H9 (cell line): ENCODE measurements at regions not wholly inside any gene's neighbourhood (a gene's known extent, or its start where the extent isn't known, plus 50 kb on each side); places are given as distances from the start of the nearest gene placed in this dataset.

ENCODE experiments used
- DNase-seq: peaks from one replicate; pipeline ENCODE4 v3.0.0-alpha.2; 2017
- H2AFZ ChIP-seq: one replicate; pipeline ENCODE4 v1.6.1; 2013; ENCODE audit warnings: mild to moderate bottlenecking, low read length, control low read depth, moderate library complexity
- H2AK5ac ChIP-seq: 2 replicates; pipeline ENCODE4 v1.6.1; 2013; ENCODE audit warnings: low read length, control low read depth, mixed read lengths; ENCODE audit not compliant: insufficient read length
- H2BK120ac ChIP-seq: one replicate; pipeline ENCODE4 v1.6.1; 2013; ENCODE audit warnings: low read depth, mild to moderate bottlenecking, low read length, control low read depth, inconsistent platforms; ENCODE audit not compliant: poor library complexity, severe bottlenecking
- H2BK12ac ChIP-seq: 2 replicates; pipeline ENCODE4 v1.6.1; 2013; ENCODE audit warnings: low read length, control low read depth, mixed read lengths, low read depth; ENCODE audit not compliant: insufficient read length
- H2BK15ac ChIP-seq: 2 replicates; pipeline ENCODE4 v1.6.1; 2013; ENCODE audit warnings: low read depth, low read length, control low read depth
- H2BK20ac ChIP-seq: one replicate; pipeline ENCODE4 v1.6.1; 2013; ENCODE audit warnings: low read depth, mild to moderate bottlenecking, low read length, control low read depth, inconsistent platforms; ENCODE audit not compliant: poor library complexity, severe bottlenecking
- H2BK5ac ChIP-seq: 2 replicates; pipeline ENCODE4 v1.6.1; 2013; ENCODE audit warnings: low read length, control low read depth, mixed read lengths; ENCODE audit not compliant: insufficient read length
- H3K14ac ChIP-seq: 2 replicates; pipeline ENCODE4 v1.6.1; 2013; ENCODE audit warnings: low read length, control low read depth; ENCODE audit not compliant: insufficient read depth
- H3K18ac ChIP-seq: 2 replicates; pipeline ENCODE4 v1.6.1; 2013; ENCODE audit warnings: low read depth, mild to moderate bottlenecking, mixed read lengths, low read length, control low read depth; ENCODE audit not compliant: insufficient read length
- H3K23ac ChIP-seq: 2 replicates; pipeline ENCODE4 v1.6.1; 2013; ENCODE audit warnings: low read length, control low read depth, mixed read lengths, low read depth; ENCODE audit not compliant: insufficient read length
- H3K23me2 ChIP-seq: 2 replicates; pipeline ENCODE4 v1.6.1; 2013; ENCODE audit warnings: low read depth, mild to moderate bottlenecking, mixed read lengths, low read length, control low read depth; ENCODE audit not compliant: insufficient read length, poor library complexity, severe bottlenecking
- H3K27ac ChIP-seq: 2 replicates; pipeline ENCODE4 v1.5.1; 2013; ENCODE audit warnings: low read length, control low read depth, mixed read lengths, low read depth; ENCODE audit not compliant: insufficient read length
- H3K27me3 ChIP-seq: 2 replicates; pipeline ENCODE4 v1.6.1; 2013; ENCODE audit warnings: low read length, control low read depth, inconsistent platforms; ENCODE audit not compliant: insufficient read depth
- H3K4ac ChIP-seq: 2 replicates; pipeline ENCODE4 v1.6.1; 2013; ENCODE audit warnings: low read depth, mild to moderate bottlenecking, control low read depth, inconsistent platforms, low read length, moderate library complexity
- H3K4me1 ChIP-seq: 2 replicates; pipeline ENCODE4 v1.6.1; 2013; ENCODE audit warnings: low read length, control low read depth, inconsistent platforms; ENCODE audit not compliant: insufficient read depth
- H3K4me2 ChIP-seq: 2 replicates; pipeline ENCODE4 v1.6.1; 2013; ENCODE audit warnings: low read length, control low read depth, mixed read lengths; ENCODE audit not compliant: insufficient read length, insufficient read depth
- H3K56ac ChIP-seq: 2 replicates; pipeline ENCODE4 v1.6.1; 2013; ENCODE audit warnings: low read depth, mild to moderate bottlenecking, mixed read lengths, low read length, control low read depth; ENCODE audit not compliant: insufficient read length
- H3K79me1 ChIP-seq: 2 replicates; pipeline ENCODE4 v1.6.1; 2013; ENCODE audit warnings: low read depth, mild to moderate bottlenecking, moderate library complexity, low read length, control low read depth, inconsistent platforms; ENCODE audit not compliant: insufficient read depth, poor library complexity, severe bottlenecking
- H3K79me2 ChIP-seq: 2 replicates; pipeline ENCODE4 v1.6.1; 2013; ENCODE audit warnings: low read length, control low read depth, inconsistent platforms; ENCODE audit not compliant: insufficient read depth
- H3K9ac ChIP-seq: 2 replicates; pipeline ENCODE4 v1.6.1; 2013; ENCODE audit warnings: low read length, control low read depth, mixed read lengths; ENCODE audit not compliant: insufficient read length; ENCODE audit errors: extremely low read depth
- H3K9me3 ChIP-seq: one replicate; pipeline ENCODE4 v1.6.1; 2013; ENCODE audit warnings: low read depth, low read length, inconsistent platforms; ENCODE audit not compliant: control insufficient read depth
- H3T11ph ChIP-seq: one replicate; pipeline ENCODE4 v1.6.1; 2013; ENCODE audit warnings: mild to moderate bottlenecking, low read length, control low read depth, inconsistent platforms
- H4K20me1 ChIP-seq: one replicate; pipeline ENCODE4 v1.6.1; 2013; ENCODE audit not compliant: control insufficient read depth, insufficient read length, insufficient read depth
- H4K5ac ChIP-seq: 2 replicates; pipeline ENCODE4 v1.6.1; 2013; ENCODE audit warnings: low read depth, mild to moderate bottlenecking, mixed read lengths, low read length, control low read depth; ENCODE audit not compliant: insufficient read length
- H4K8ac ChIP-seq: replicated peaks from 2 replicates; pipeline ENCODE4 v1.6.1; 2013; ENCODE audit warnings: low read length, control low read depth, mixed read lengths, low read depth; ENCODE audit not compliant: insufficient read length
- H4K91ac ChIP-seq: 2 replicates; pipeline ENCODE4 v1.6.1; 2013; ENCODE audit warnings: low read depth, mild to moderate bottlenecking, moderate library complexity, mixed read lengths, low read length, control low read depth; ENCODE audit not compliant: insufficient read length
- H3K27ac Mint-ChIP-seq, 3 experiments: 2 replicates in 2 of 3; 3 replicates in 1 of 3; pipeline ENCODE4 v1.8.0; 2020 to 2021; ENCODE audit warnings: mixed read lengths in 3 of 3, mild to moderate bottlenecking in 1 of 3, moderate library complexity in 1 of 3
- H3K27me3 Mint-ChIP-seq: 2 replicates; pipeline ENCODE4 v1.8.0; 2021; ENCODE audit warnings: low read depth, mild to moderate bottlenecking, moderate library complexity, mixed read lengths
- H3K36me3 Mint-ChIP-seq, 3 experiments: 2 replicates in 2 of 3; 3 replicates in 1 of 3; pipeline ENCODE4 v1.8.0; 2020 to 2021; ENCODE audit warnings: low read depth in 3 of 3, mixed read lengths in 3 of 3; ENCODE audit not compliant: insufficient read depth in 1 of 3
- H3K4me1 Mint-ChIP-seq, 2 experiments: 2 replicates each; pipeline ENCODE4 v1.8.0; 2020; ENCODE audit warnings: mixed read lengths in 2 of 2
- H3K4me3 Mint-ChIP-seq, 2 experiments: 2 replicates in 1 of 2; 3 replicates in 1 of 2; pipeline ENCODE4 v1.8.0; 2020 to 2021; ENCODE audit warnings: mild to moderate bottlenecking in 2 of 2, mixed read lengths in 2 of 2, moderate library complexity in 1 of 2
- H3K9me3 Mint-ChIP-seq, 2 experiments: 2 replicates in 1 of 2; 3 replicates in 1 of 2; pipeline ENCODE4 v1.8.0; 2020; ENCODE audit warnings: mild to moderate bottlenecking in 2 of 2, mixed read lengths in 2 of 2, moderate library complexity in 1 of 2
- WGBS: extraction: QIAGEN DNeasy Blood & Tissue Kit; methylation state at CpG from one replicate; pipeline ENCODE4 v1.1.7; 2013; ENCODE audit warnings: missing lambda C conversion rate, low lambda C conversion rate, mixed read lengths; ENCODE audit not compliant: insufficient read length; ENCODE audit errors: extremely low coverage; 5-methylcytosine and 5-hydroxymethylcytosine counted together
- TF ChIP-seq, protein P1 (sequence below): fragments of 200-600 bp; sonication (generic); conservative IDR thresholded peaks from 3 replicates; pipeline ENCODE4 v1.8.0; 2021; ENCODE audit warnings: antibody characterized with exemption, mild to moderate bottlenecking

GRCh38 chr5:144857454-144857853 lies 686.8 kb downstream of the KCTD16 start:
- no peak for DNase-seq
- Mint-ChIP-seq H3K27me3 (no peaks in the 10 kb centered on the region), H3K27ac (no peak overlapping the region; a peak in 1 of 7 replicates), H3K4me1 (0 out of 4 replicates have a peak, but pooled peaks cover 3% of the 10 kb centered on the region in 2 experiments), H3K36me3 (no peaks in the 10 kb centered on the region), H3K9me3 (no peaks in the 10 kb centered on the region; a peak in 1 of 5 replicates), H3K4me3 (no peak overlapping the region)
- H3K23ac ChIP-seq = no peak overlapping the region
- H2BK120ac ChIP-seq = no peak overlapping the region
- H2AFZ ChIP-seq = no peak overlapping the region
- no peaks in the 10 kb centered on the region for H3K4me1 ChIP-seq
- no peak overlapping the region for H4K91ac ChIP-seq
- no peaks in the 10 kb centered on the region for H3K27me3 ChIP-seq
- H3K23me2 ChIP-seq = no peaks in the 10 kb centered on the region
- no peak overlapping the region for H2AK5ac ChIP-seq
- H3K4ac ChIP-seq = no peak overlapping the region
- TF ChIP-seq, protein P1, sequence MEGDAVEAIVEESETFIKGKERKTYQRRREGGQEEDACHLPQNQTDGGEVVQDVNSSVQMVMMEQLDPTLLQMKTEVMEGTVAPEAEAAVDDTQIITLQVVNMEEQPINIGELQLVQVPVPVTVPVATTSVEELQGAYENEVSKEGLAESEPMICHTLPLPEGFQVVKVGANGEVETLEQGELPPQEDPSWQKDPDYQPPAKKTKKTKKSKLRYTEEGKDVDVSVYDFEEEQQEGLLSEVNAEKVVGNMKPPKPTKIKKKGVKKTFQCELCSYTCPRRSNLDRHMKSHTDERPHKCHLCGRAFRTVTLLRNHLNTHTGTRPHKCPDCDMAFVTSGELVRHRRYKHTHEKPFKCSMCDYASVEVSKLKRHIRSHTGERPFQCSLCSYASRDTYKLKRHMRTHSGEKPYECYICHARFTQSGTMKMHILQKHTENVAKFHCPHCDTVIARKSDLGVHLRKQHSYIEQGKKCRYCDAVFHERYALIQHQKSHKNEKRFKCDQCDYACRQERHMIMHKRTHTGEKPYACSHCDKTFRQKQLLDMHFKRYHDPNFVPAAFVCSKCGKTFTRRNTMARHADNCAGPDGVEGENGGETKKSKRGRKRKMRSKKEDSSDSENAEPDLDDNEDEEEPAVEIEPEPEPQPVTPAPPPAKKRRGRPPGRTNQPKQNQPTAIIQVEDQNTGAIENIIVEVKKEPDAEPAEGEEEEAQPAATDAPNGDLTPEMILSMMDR = no peak
- H4K8ac ChIP-seq = no peak overlapping the region
- H3K56ac ChIP-seq = no peak overlapping the region
- H2BK12ac ChIP-seq = no peak overlapping the region
- H2BK5ac ChIP-seq = no peak overlapping the region
- no peak overlapping the region for H3K9ac ChIP-seq
- no peak overlapping the region for H3K27ac ChIP-seq
- H4K20me1 ChIP-seq = no peaks in the 10 kb centered on the region
- no peak overlapping the region for H3T11ph ChIP-seq
- H3K18ac ChIP-seq = no peak overlapping the region
- H3K4me2 ChIP-seq = no peak overlapping the region
- no peak overlapping the region for H2BK15ac ChIP-seq
- no peak overlapping the region for H2BK20ac ChIP-seq
- no peaks in the 10 kb centered on the region for H3K79me2 ChIP-seq
- H3K9me3 ChIP-seq = no peaks in the 10 kb centered on the region
- no peak overlapping the region for H3K14ac ChIP-seq
- no CpG with 5 or more reads among the region's 1 CpG for WGBS
- H4K5ac ChIP-seq = no peak overlapping the region
- no peaks in the 10 kb centered on the region for H3K79me1 ChIP-seq
